Calu3 (cell line): ENCODE measurements at regions not wholly inside any gene's neighbourhood (a gene's known extent, or its start where the extent isn't known, plus 50 kb on each side); places are given as distances from the start of the nearest gene placed in this dataset.

Experiments
- BruUV-seq: library from RNA; stranded (reverse); fragments of 400-500 nt; replicated peaks from 2 replicates; lab custom pipeline; 2021; lab: Mats Ljungman, UMichigan
- CTCF ChIA-PET: fragments of 300-600 bp; sonication (Branson Sonifier 250); formaldehyde crosslinking; loops from one replicate; lab custom pipeline; 2022; ENCODE audit warnings: antibody characterized with exemption; lab: Charles Lee
- DNase-seq: peaks from one replicate; pipeline ENCODE4 v3.0.0; 2022
- H3K27ac Mint-ChIP-seq: one replicate; pipeline ENCODE4 v1.8.0; 2022; ENCODE audit warnings: mixed read lengths; ENCODE audit not compliant: unreplicated experiment
- H3K27me3 Mint-ChIP-seq: one replicate; pipeline ENCODE4 v1.8.0; 2022; ENCODE audit warnings: mixed read lengths; ENCODE audit not compliant: unreplicated experiment
- H3K36me3 Mint-ChIP-seq: one replicate; pipeline ENCODE4 v1.8.0; 2022; ENCODE audit warnings: mild to moderate bottlenecking, moderate library complexity, mixed read lengths; ENCODE audit not compliant: insufficient read depth, unreplicated experiment
- H3K4me1 Mint-ChIP-seq: one replicate; pipeline ENCODE4 v1.8.0; 2022; ENCODE audit warnings: mild to moderate bottlenecking, low read depth, mixed read lengths; ENCODE audit not compliant: unreplicated experiment
- H3K4me3 Mint-ChIP-seq: one replicate; pipeline ENCODE4 v1.8.0; 2022; ENCODE audit warnings: mild to moderate bottlenecking, low read depth, moderate library complexity, mixed read lengths; ENCODE audit not compliant: unreplicated experiment
- H3K9me3 Mint-ChIP-seq: one replicate; pipeline ENCODE4 v1.8.0; 2022; ENCODE audit warnings: low read depth, mixed read lengths; ENCODE audit not compliant: unreplicated experiment
- intact Hi-C: fragments of 100-400 bp; cut with micrococcal nuclease; formaldehyde crosslinking; loops from one replicate; pipeline ENCODE4 v1.10.0; 2022; ENCODE audit not compliant: unreplicated experiment
- TF ChIP-seq, protein P1 (sequence below): fragments of 200-600 bp; IDR thresholded peaks from one replicate; pipeline ENCODE4 v1.8.0; 2022; ENCODE audit warnings: antibody characterized with exemption; ENCODE audit not compliant: unreplicated experiment

DNA sequence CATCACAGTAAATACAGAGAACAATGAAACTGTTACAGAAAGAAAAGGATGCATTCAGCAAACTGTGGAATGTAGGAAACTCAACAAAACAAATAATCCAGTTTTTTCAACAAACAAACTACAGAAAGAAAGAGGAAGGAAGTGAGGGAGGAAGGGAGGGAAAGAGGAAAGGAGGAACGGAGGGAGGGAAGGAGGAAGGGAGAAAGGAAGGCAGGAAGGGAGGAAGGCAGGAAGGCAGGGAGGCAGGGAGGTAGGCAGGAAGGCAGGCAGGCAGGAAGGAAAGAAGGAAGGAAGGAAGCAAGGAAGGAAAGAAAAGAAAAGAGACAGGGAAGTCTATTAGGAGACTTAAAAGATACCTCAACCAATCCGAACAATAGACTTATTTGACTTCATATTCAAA, 135.7 kb downstream of the EFHB start:
- no peaks in the 10 kb centered on the region for H3K27me3 Mint-ChIP-seq
- no peak overlapping the region for H3K4me3 Mint-ChIP-seq
- CTCF ChIA-PET = no interaction called here
- no peaks in the 10 kb centered on the region for H3K36me3 Mint-ChIP-seq
- TF ChIP-seq, protein P1, sequence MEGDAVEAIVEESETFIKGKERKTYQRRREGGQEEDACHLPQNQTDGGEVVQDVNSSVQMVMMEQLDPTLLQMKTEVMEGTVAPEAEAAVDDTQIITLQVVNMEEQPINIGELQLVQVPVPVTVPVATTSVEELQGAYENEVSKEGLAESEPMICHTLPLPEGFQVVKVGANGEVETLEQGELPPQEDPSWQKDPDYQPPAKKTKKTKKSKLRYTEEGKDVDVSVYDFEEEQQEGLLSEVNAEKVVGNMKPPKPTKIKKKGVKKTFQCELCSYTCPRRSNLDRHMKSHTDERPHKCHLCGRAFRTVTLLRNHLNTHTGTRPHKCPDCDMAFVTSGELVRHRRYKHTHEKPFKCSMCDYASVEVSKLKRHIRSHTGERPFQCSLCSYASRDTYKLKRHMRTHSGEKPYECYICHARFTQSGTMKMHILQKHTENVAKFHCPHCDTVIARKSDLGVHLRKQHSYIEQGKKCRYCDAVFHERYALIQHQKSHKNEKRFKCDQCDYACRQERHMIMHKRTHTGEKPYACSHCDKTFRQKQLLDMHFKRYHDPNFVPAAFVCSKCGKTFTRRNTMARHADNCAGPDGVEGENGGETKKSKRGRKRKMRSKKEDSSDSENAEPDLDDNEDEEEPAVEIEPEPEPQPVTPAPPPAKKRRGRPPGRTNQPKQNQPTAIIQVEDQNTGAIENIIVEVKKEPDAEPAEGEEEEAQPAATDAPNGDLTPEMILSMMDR = no peak
- H3K9me3 Mint-ChIP-seq = peaks cover 3% of the 10 kb centered on the region
- BruUV-seq = no TSS peak
- no peak overlapping the region for H3K27ac Mint-ChIP-seq
- H3K4me1 Mint-ChIP-seq = no peaks in the 10 kb centered on the region
- DNase-seq = no peak
- intact Hi-C loops = no loop called here

DNA sequence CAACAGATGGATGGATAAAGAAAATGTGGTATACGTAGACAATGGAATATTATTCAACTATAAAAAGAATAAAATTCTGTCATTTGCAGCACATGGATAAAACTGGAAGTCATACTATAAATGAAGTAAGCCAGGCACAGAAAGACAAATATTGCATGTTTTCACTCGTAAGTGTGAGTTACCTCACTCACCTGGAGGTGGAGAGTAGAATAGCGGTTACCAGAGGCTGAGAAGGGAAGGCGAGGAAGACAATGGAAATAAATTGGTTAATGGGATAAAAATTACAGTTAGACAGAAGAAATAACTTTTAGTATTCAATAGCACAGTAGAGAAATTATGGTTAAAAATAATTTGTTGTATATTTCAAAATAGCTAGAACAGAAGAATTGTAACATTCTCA, 141.6 kb downstream of the EFHB start:
- DNase-seq = no peak
- intact Hi-C loops = no loop called here
- TF ChIP-seq, protein P1 = no peak
- H3K9me3 Mint-ChIP-seq = peaks cover 3% of the 10 kb centered on the region
- H3K36me3 Mint-ChIP-seq = no peaks in the 10 kb centered on the region
- CTCF ChIA-PET = no interaction called here
- H3K4me3 Mint-ChIP-seq = no peak overlapping the region
- no peak overlapping the region for H3K27ac Mint-ChIP-seq
- H3K27me3 Mint-ChIP-seq = no peaks in the 10 kb centered on the region
- H3K4me1 Mint-ChIP-seq = no peaks in the 10 kb centered on the region
- no TSS peak for BruUV-seq

- TF ChIP-seq, protein P1 = no peak
- Mint-ChIP-seq H3K27ac (no peak overlapping the region), H3K27me3 (no peaks in the 10 kb centered on the region), H3K4me1 (no peaks in the 10 kb centered on the region), H3K9me3 (no peaks in the 10 kb centered on the region), H3K36me3 (no peaks in the 10 kb centered on the region), H3K4me3 (no peak overlapping the region)
- intact Hi-C loops = no loop called here
- no peak for DNase-seq
- CTCF ChIA-PET = no interaction called here
- BruUV-seq = no TSS peak
Measured at GRCh38 chr3:19775765-19776164, 158.3 kb downstream of the EFHB start.

GRCh38 chr3:19769694-19770093, 164.3 kb downstream of the EFHB start:
- BruUV-seq = no TSS peak
- Mint-ChIP-seq H3K9me3 (no peaks in the 10 kb centered on the region), H3K27ac (no peak overlapping the region), H3K36me3 (no peaks in the 10 kb centered on the region), H3K4me3 (no peak overlapping the region), H3K27me3 (no peaks in the 10 kb centered on the region), H3K4me1 (no peaks in the 10 kb centered on the region)
- TF ChIP-seq, protein P1 = no peak
- intact Hi-C loops = no loop called here
- no peak for DNase-seq
- CTCF ChIA-PET = no interaction called here

DNA sequence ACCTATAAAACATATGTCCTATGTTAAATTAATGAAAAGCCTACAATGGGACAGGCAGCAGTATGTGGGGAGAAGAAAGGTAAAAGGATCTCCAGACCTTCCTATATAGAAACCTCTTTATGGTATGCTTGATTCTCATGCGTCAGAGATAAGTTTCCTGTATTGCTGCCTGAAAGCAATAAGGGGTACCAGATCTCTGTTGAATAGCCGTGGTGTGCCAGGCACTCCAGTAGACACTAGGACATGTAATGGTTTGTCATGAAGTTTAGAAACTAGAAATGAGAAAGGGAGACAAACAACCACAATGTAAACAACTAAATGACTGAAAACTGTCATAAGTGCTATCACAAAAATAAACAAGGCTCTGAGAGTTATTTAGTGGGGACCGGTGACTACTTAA, 168.1 kb downstream of the EFHB start:
- Mint-ChIP-seq H3K4me3 (no peak overlapping the region), H3K9me3 (no peaks in the 10 kb centered on the region), H3K36me3 (no peaks in the 10 kb centered on the region), H3K27ac (no peak overlapping the region), H3K27me3 (no peaks in the 10 kb centered on the region), H3K4me1 (no peaks in the 10 kb centered on the region)
- TF ChIP-seq, protein P1 = no peak
- no TSS peak for BruUV-seq
- DNase-seq = no peak
- intact Hi-C loops = no loop called here
- CTCF ChIA-PET = no interaction called here
